HepG2 (cell line): ENCODE measurements at regions not wholly inside any gene's neighbourhood (a gene's known extent, or its start where the extent isn't known, plus 50 kb on each side); places are given as distances from the start of the nearest gene placed in this dataset.

Source experiments
- ATF6 ChIP-seq: sonication (generic); formaldehyde crosslinking; conservative IDR thresholded peaks from 2 replicates; pipeline ENCODE4 v1.4.0; 2020; ENCODE audit warnings: missing genetic modification reagents
- CTCF ChIP-seq: sonication (generic); formaldehyde crosslinking; IDR thresholded peaks from 2 replicates; pipeline ENCODE4 v1.5.0; 2020; ENCODE audit warnings: mild to moderate bottlenecking, missing genetic modification reagents, moderate library complexity
- IRF2 ChIP-seq: IDR thresholded peaks from 2 replicates; pipeline ENCODE4 v1.6.1; 2018; ENCODE audit warnings: missing genetic modification reagents, missing compliant biosample characterization
- MIER3 ChIP-seq: IDR thresholded peaks from 2 replicates; pipeline ENCODE4 v1.6.1; 2016; ENCODE audit warnings: missing compliant biosample characterization, borderline replicate concordance
- RFXANK ChIP-seq: IDR thresholded peaks from 2 replicates; pipeline ENCODE4 v1.6.1; 2016

DNA sequence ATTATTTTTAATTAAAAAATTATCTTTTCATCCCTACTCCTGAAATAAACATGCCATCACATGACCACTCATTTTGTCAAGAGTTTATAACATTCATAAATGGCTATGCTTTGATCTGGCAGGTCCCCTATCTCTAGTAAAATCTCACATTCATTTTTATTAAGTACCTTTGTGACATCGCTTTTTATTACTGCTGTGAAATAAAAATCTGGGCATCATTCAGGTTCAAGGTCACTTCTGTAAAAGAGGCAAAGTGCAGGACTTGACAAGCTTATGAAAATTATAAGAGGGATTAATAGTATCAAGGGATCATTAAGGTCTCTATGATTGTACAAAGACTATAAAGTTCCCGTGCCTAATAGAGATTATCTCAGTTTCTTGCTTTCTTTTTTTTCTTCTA, 416.8 kb upstream of the SEMA3A start:
- no peak for TF ChIP-seq IRF2 (CRISPR knock-in tag)
- TF ChIP-seq CTCF (CRISPR knock-in tag): no peak
- TF ChIP-seq MIER3 (CRISPR knock-in tag): no peak
- TF ChIP-seq ATF6 (CRISPR knock-in tag): no peak
- TF ChIP-seq RFXANK (CRISPR knock-in tag): no peak
